ENCODE measurements at regions not wholly inside any gene's neighbourhood (a gene's known extent, or its start where the extent isn't known, plus 50 kb on each side); places are given as distances from the start of the nearest gene placed in this dataset.

DNA sequence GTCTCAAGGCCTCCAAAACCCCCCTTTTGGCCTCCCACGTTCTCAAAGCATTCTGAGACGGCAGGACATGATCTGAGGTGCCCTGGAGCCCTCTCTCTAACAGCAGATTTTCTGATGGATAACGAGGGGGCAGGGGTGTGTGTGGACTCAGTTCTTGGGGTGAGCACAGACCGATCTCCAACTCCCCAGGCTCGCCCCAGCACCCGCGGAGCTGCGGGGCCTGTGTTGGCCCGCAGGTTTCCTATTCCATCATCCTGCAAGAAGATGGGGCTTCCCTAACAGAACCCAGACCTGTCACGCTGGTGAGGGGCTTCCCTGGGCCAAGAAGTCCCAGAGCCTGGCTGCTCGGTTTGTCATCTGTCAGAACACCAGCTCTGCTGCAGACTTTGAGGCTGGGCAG, 196.1 kb downstream of the ANAPC1 start:
- TF ChIP-seq, protein P1, sequence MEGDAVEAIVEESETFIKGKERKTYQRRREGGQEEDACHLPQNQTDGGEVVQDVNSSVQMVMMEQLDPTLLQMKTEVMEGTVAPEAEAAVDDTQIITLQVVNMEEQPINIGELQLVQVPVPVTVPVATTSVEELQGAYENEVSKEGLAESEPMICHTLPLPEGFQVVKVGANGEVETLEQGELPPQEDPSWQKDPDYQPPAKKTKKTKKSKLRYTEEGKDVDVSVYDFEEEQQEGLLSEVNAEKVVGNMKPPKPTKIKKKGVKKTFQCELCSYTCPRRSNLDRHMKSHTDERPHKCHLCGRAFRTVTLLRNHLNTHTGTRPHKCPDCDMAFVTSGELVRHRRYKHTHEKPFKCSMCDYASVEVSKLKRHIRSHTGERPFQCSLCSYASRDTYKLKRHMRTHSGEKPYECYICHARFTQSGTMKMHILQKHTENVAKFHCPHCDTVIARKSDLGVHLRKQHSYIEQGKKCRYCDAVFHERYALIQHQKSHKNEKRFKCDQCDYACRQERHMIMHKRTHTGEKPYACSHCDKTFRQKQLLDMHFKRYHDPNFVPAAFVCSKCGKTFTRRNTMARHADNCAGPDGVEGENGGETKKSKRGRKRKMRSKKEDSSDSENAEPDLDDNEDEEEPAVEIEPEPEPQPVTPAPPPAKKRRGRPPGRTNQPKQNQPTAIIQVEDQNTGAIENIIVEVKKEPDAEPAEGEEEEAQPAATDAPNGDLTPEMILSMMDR (IDR thresholded peaks at IDR 0.05), result no peak
- TF ChIP-seq, protein P2, sequence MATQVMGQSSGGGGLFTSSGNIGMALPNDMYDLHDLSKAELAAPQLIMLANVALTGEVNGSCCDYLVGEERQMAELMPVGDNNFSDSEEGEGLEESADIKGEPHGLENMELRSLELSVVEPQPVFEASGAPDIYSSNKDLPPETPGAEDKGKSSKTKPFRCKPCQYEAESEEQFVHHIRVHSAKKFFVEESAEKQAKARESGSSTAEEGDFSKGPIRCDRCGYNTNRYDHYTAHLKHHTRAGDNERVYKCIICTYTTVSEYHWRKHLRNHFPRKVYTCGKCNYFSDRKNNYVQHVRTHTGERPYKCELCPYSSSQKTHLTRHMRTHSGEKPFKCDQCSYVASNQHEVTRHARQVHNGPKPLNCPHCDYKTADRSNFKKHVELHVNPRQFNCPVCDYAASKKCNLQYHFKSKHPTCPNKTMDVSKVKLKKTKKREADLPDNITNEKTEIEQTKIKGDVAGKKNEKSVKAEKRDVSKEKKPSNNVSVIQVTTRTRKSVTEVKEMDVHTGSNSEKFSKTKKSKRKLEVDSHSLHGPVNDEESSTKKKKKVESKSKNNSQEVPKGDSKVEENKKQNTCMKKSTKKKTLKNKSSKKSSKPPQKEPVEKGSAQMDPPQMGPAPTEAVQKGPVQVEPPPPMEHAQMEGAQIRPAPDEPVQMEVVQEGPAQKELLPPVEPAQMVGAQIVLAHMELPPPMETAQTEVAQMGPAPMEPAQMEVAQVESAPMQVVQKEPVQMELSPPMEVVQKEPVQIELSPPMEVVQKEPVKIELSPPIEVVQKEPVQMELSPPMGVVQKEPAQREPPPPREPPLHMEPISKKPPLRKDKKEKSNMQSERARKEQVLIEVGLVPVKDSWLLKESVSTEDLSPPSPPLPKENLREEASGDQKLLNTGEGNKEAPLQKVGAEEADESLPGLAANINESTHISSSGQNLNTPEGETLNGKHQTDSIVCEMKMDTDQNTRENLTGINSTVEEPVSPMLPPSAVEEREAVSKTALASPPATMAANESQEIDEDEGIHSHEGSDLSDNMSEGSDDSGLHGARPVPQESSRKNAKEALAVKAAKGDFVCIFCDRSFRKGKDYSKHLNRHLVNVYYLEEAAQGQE (IDR thresholded peaks at IDR 0.05; ENCODE audit: insufficient read depth in 1 of 2, low read depth in 2 of 2, low read length in 1 of 2), result no peak
- TF ChIP-seq SIN3A (IDR thresholded peaks at IDR 0.05; ENCODE audit: borderline replicate concordance, insufficient read depth, low read depth, low read length) (no peak), POLR2AphosphoS5 (IDR thresholded peaks at IDR 0.05; ENCODE audit: low read depth, low read length) (no peak), TCF7L2 (IDR thresholded peaks at IDR 0.05; ENCODE audit: low read depth, low read length) (no peak)
